ENCODE measurements at regions not wholly inside any gene's neighbourhood (a gene's known extent, or its start where the extent isn't known, plus 50 kb on each side); places are given as distances from the start of the nearest gene placed in this dataset.
"Not testable (repeated sequence)": the region's sequence is repeated elsewhere in the genome, so short reads cannot be mapped to it uniquely, and the experiment has no call there.

GRCh38 chr10:45122180-45122860 is 121.6 kb downstream of the ZNF22 start:
- TF ChIP-seq MAX (CRISPR knock-in tag; IDR thresholded peaks at IDR 0.05); CTCF (IDR thresholded peaks at IDR 0.05); FOXP4 (CRISPR knock-in tag; IDR thresholded peaks at IDR 0.05); ZBTB43 (CRISPR knock-in tag; IDR thresholded peaks at IDR 0.05); HMGXB4 (CRISPR knock-in tag; IDR thresholded peaks at IDR 0.05); PREB (CRISPR knock-in tag; IDR thresholded peaks at IDR 0.05; ENCODE audit: borderline replicate concordance); NR1H2 (CRISPR knock-in tag; IDR thresholded peaks at IDR 0.05); ESRRA (CRISPR knock-in tag; IDR thresholded peaks at IDR 0.05; ENCODE audit: borderline replicate concordance); SMAD4 (CRISPR knock-in tag; IDR thresholded peaks at IDR 0.05); SMAD3 (CRISPR knock-in tag; IDR thresholded peaks at IDR 0.05; ENCODE audit: borderline replicate concordance); ETV6 (CRISPR knock-in tag; IDR thresholded peaks at IDR 0.05); NR3C1 (CRISPR knock-in tag; conservative IDR thresholded peaks at IDR 0.05; ENCODE audit: low read depth); E2F1 (CRISPR knock-in tag; IDR thresholded peaks at IDR 0.05); USF2 (CRISPR knock-in tag; IDR thresholded peaks at IDR 0.05): not testable (repeated sequence)
